ENCODE measurements at regions not wholly inside any gene's neighbourhood (a gene's known extent, or its start where the extent isn't known, plus 50 kb on each side); places are given as distances from the start of the nearest gene placed in this dataset.

- TF ChIP-seq CTCF (IDR thresholded peaks at IDR 0.05) (no peak), POLR2A (IDR thresholded peaks at IDR 0.05) (no peak)
Observed at GRCh38 chr12:127063339-127064072, 1203.5 kb upstream of the TMEM132C start.

Measured in heart left ventricle (tissue), 13 donors.